ENCODE measurements at regions not wholly inside any gene's neighbourhood (a gene's known extent, or its start where the extent isn't known, plus 50 kb on each side); places are given as distances from the start of the nearest gene placed in this dataset.
"Not testable (repeated sequence)": the region's sequence is repeated elsewhere in the genome, so short reads cannot be mapped to it uniquely, and the experiment has no call there.

DNA sequence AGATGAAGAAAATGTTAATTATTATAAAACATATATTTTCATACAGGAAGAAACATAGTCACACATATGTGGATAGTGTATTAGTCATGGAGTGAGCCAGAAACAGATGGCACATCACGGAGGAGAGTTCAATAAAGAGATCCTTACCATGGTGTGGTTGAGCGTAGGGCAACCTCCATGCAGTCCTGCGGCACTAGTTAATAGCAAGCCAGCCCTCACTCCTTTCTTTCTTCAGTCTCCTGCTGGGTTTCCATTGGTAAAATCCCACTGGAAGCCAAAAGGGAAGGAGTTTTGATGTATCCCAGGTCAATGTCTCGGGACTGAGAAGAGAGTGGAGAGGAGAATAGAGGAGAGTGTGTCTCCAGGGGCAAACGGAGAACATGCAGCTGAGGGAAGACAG lies 328.1 kb downstream of the NR4A2 start:
- DNase-seq = no peak

DNA sequence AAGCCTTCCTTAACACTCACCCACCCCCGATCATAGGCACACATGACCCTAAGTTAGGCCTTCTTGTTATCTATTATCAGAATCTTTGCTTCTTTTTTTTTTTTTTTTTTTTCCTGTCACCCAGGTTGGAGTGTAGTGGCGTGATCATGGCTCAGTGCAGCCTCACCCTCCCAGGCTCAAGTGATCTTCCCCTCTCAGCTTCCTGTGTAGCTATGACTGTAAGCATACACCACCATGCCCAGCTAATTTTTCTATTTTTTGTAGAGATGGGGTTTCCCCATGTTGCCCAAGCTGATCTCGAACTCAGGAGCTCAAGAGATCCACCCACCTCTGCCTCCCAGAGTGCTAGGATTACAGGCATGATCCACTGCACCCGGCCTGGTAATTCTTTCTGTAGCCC lies 328.7 kb downstream of the NR4A2 start:
- DNase-seq = no peak

DNA sequence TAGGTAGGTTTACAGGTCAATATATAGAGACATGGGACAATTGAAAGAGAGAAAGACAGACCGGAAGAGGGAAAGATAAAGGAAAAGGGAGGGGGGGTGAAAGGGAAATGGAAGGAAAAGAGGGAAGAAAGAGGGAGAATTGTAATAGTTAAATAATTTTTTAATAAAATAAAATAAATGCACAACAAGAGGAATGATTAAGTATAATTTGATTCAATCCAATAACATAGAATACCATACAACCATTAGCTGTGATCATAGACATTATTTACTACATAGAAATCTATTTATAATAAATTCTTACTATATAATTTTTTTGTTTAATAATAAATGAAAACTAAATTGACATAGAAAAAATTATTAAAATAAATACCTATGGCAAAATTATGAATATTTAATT lies 330.7 kb downstream of the NR4A2 start:
- no peak for DNase-seq

DNA sequence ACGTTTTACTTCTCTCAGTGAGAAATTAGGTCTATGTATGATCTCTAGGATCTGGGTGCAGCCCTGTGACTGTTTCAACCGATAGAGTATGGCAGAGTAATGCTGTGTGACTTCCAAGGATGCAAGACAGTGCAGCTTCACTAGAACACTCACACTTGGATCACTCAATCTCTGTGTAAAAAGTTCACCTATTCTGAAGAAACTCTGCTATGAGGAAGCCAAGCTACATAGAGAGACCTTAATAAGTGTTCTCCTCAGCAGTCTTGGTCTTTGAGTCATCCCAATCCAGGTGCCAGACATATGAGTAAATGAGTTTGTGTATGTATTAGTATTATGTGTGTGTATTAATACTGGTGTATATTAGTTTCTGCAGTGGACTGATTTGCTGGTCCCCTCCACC lies 335.0 kb downstream of the NR4A2 start:
- no peak for DNase-seq

DNA sequence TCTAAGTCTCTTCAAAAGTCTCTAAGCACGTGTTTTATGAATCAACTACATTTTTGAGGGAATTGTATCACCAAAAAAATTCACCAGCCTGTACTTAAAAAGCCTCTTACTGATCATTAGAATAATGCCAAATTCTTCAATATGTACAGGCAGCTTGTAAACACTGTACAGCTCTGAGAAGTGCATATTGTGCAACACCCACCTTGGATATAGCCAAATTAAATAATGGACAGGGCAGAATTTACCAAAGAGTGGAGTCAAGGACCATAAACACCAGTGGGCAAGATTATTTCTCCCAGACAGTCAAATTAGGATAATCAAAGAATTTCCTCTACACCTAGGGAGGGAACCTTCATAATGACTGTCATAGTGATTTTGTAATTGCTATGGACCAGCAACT lies 338.2 kb downstream of the NR4A2 start:
- DNase-seq = no peak

DNA sequence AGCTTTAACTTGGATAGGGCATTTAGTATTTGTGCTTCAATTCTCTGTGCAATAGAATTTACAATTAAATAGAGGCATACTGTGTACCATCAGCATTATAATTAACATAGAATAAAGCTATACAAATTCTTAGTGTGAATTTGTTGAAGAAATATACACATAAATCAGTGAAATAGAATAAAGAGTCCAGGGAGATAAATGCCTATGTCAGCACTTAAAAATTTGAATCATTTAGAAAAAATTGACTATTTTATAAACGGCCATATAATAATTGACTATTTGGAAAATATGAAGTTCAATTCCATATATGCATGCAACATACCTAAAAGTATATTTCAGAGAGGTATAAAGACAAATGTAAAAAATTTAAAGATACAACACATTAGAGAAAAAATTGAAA lies 348.7 kb downstream of the NR4A2 start:
- no peak for DNase-seq

DNA sequence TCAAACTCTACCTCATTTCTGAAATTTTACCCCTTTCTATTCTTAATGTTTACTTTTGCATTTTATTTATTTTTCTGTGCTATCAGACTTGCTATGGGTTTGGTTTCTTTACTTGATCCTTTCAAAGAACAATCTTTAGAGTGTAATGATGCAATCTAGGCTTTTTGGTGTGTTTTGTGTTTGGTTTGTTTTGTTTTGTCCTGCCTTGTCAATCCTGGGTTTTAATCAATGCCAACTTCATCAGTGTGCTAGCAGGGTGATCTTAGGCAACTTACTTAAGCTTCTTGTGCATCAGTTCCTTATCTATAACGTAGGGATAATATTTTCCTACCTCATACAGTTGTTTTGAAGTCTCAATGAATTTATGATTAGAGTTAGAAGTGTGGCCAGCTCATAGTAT lies 350.4 kb downstream of the NR4A2 start:
- no peak for DNase-seq

DNA sequence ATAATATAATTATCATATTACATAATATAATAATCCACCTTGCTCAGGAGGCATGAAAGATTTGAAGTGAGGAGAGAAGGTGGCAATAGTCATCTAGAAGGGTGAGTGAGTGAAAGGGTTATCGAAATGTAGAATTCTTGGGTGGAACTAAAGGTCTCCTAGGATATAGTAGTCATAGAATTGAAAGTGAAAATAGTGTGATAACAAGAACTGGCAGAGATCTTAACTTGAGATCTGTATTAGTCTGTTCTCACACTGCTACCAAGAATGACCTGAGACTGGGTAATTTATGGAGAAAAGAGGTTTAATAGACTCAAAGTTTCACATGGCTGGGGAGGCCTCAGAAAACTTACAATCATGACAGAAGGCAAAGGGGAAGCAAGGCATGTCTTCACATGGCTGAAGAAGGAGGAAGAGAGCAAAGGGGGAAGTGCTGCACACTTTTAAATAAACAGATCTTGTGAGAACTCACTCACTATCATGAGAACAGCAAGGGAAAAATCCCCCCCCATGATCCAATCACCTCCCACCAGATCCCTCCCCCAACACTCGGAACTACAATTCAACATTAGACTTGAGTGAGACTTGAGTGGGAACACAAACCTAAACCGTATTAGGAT lies 351.5 kb downstream of the NR4A2 start:
- no peak for DNase-seq

DNA sequence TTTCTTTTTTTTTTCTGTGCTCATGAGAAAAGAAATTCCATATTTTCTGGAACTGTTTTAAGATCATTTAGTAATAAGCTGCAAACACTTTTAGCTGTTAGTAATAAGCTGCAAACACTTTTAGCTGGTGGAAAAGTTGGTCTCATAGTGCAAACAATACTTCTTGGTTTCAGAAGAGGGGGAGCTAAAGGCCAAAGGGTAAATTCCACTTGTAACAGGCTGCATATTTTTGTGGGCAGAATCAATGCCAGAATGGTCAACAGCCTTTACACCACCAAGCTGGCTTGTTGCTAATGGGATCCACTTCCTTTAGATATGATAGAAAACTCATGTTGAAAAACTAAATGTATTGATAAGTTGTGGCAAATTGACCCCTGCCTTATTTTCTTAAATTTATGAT lies 356.8 kb downstream of the NR4A2 start:
- DNase-seq = no peak

DNA sequence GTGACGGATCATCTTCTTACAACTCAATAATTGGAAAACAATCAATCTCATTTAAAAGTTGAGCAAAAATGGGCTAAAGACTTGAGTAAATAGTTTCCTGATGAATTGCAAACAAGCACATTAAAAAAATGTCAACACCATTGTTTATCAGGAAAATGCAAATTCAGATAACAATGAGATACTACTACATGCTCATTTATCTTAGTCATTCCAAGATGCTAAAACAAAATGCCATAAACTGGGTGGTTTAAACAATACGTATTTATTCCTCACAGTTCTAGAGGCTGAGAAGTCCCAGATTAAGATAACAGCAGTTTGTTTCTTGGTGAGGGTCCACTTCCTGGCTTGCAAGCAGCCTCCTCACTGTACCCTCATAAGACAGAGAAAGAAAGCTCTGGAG lies 359.6 kb downstream of the NR4A2 start:
- no peak for DNase-seq

DNA sequence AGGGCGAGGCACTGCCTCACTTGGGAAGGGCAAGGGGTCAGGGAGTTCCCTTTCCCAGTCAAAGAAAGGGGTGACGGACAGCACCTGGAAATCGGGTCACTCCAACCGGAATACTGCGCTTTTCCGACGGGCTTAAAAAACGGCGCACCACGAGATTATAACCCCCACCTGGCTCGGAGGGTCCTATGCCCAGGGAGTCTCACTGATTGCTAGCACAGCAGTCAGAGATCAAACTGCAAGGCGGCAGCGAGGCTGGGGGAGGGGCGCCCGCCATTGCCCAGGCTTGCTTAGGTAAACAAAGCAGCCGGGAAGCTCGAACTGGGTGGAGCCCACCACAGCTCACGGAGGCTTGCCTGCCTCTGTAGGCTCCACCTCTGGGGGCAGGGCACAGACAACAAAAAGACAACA lies 366.5 kb downstream of the NR4A2 start:
- not testable (repeated sequence) for DNase-seq

DNA sequence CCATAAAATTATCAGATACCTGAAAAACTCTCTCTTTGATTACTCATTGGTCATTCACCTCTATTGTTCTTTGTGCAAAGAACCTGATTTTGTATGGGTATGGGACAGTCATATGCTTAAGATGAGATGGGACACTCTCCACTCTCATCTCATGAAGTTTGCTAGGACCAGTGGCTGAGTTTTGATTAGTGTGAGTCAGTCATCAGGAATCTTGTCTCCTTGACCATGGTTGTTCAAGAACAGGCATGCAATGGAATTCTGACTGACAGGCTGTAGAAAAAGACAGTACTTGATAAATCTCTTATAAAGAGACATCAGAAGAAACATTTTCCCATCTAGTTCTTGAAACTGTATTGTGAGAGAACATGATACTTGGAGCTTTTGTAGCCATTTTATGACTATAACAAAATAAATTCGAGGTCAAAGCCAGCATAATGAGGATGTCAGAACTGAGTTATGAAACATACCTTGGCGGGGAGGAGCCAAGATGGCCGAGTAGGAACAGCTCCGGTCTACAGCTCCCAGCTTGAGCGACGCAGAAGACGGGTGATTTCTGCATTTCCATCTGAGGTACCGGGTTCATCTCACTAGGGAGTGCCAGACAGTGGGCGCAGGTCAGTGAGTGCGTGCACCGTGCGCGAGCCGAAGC lies 367.0 kb downstream of the NR4A2 start:
- DNase-seq = no peak

DNA sequence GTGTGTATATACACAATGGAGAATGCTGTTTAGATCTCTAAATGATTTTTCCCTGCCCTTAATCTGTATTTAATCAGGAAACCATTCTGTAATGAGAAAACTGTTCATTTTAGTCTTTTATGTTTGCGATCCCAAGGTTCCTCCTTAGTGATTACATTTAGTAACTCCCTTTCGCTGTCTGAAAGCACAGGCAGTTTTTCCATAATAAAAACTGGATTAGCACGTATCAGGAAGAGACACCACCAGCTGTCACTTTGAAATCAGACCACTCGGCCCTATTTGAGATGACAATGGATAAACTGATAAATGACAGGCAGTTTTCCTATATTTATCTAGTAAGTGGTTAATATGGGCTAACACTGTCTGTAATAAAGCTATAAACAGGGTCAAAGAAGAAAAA lies 370.9 kb downstream of the NR4A2 start:
- no peak for DNase-seq

DNA sequence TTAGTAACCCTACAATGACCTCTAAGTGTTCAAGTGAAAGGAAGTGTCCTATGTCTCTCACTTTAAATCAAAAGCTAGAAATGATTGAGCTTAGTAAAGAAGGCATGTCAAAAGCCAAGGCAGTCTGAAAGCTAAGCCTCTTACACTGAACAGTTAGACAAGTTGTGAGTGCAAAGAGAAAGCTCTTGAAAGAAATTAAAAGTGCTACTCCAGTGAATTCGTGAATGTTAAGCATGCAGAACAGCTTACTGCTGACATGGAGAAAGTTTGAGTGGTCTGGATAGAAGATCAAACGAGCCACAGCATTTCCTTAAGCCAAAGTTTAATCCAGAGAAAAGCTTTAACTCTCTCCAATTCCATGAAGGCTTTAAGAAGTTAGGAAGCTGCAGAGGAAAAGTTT lies 373.7 kb downstream of the NR4A2 start:
- no peak for DNase-seq

DNA sequence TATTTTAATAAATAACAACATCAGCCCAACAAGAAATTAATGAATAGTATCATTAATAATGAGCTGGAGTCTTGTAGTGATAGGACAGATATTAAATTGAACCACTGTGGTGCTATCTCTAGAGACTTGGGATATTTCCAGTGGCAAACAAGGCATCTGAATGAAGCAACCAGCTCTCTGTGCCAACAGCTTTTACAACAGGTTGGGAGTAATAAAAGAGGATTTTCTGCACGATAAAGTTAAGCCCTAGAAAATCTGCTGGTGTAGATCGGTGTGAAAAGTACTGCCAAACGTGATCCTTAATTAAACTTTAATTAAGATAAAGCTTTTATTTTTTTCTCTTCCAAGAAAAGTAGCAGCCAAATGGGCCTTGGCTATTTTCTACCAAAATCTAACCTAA lies 385.5 kb downstream of the NR4A2 start:
- no peak for DNase-seq

DNA sequence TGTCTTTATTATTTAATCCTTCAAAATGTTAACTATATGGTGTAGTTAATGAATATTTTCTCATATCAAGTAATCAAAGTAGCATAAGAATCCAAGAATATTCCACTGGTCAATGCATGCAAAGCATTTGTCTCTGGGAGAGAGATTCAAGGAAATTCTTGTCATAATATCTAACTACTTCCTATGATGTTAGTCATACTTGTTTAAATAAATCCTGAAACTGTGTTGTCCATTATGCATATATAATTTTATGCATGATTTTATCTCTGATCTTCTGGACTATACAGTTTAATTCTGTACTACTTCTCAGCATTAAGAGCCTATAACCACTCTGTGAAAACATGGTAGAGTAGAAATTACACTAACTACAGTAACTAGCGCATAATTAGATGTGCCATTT lies 388.3 kb downstream of the NR4A2 start:
- DNase-seq = no peak

DNA sequence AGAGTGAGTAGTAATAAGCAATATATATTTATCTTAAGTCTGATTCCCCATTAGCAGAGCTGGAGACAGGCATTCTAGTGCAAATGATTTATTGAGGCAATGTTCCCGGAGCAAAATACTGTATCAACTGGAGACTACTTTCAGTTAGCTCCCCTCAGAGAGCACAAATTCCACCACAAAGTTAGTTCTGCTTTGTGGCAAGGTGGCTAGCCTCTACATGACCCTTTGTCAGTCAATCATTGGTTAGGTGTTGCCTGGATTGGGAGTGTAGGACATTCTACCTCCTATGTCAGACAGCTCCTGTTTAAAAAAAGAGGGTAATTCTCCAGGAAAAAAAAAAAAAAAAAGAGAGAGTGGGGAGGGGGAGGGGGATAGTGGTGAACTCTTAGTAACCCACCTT lies 402.2 kb downstream of the NR4A2 start:
- no peak for DNase-seq

DNA sequence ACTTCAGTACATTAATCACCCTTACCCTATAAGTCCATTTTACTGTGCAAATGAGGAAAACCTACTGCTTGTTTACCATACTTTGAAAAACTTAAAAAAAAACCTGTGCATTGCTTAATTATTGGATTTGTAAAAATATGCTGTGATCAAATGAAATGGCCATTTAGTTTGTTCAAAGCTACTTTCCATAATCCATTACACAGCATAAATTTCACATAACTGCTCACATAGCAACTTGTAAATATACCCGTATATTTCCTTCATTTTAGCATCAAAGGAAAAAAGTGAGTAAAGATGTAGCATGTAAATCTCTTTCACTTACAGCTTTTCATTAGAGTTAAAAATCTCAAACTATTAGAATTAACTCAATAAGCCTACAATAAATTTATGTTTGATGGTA lies 415.1 kb downstream of the NR4A2 start:
- no peak for DNase-seq

DNA sequence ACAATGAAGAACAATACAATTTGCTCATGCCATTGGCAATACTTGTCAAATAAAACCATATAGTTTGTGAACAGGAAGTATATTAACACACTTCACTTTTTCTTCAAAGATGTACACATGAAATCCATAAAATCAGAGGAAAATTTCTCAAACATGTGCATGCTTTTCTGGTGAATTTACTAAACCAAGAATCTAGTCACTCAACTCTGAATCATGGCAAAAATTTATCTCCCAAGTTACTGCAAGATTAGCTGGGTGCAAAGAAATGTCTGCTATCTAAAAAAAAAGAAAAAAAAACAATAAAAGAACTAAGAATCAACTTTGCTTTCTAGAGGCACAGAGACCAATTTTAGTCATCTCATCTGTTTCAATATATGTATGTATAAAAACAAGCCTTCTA lies 419.2 kb downstream of the NR4A2 start:
- no peak for DNase-seq

DNA sequence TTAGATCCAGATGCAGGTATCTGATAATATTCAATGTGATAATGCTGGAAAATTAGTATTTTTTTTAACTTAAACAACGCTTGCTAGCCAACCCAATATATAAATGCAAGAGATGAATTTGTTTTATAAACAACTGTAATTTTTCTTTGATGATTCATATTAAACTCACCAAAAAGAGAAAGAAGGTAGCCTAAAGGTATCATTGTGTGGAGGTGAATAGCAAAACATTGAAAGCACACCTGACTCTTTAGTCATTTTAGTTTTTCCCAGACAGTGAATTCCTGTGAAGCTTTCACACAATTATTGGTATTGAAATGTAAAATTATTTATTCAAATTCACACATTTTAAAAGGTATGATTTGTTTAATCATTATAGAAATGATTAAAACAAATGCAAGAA lies 424.0 kb downstream of the NR4A2 start:
- DNase-seq = no peak

DNA sequence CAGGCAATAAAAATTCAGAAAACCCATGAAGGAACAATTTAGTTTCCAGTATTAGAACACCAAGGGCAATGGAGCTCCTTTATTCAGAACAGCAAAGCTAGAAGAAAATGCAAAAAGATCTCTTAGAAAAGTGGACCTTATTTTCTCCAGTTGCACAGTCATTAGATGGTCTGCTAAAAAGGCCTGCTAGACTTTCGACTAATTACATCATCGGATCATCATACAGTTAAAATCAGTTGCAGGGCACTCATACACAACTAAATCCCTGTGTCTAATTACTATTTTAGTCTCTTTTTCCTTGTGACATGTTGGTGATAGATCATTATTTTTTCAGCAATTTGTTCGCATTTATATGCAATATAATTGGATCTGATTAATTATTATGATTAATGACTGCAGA lies 425.3 kb downstream of the NR4A2 start:
- no peak for DNase-seq

DNA sequence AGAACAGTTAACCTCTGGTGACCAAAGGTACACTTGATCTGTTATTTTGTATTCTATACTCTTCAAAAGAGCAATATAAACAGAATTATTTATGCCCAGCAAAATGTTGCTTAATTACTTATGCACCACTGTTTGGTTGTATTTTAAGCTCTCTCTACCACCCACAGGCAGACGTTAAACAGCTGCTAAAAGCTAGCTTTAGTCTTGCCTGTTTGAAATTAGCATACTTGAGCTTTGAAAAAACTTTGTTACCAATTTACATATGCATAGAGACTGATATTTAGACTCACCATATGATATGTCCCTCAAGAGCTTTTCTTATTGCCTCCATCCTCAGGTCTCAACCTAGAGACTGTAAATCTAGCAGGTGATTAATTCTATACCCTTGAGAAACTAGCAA lies 426.9 kb downstream of the NR4A2 start:
- DNase-seq = no peak

DNA sequence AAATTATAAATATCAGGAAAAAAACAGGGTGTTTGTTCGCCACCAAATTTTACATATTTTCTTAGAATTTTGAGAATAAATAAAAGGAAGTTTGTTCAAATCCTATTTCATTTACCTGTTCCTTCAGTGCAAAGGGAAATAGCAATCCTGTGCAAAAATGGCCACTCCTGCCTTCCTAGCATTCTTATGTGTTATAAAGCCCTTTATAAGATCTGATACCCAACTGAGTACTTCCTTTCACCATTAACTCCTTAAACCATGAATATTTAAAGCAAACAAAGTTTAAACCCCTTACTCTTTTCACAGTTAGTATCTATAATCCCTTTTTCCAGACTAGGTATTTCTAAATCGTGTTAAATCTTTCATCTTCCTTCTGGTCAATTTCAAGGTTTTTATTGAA lies 427.8 kb downstream of the NR4A2 start:
- no peak for DNase-seq

DNA sequence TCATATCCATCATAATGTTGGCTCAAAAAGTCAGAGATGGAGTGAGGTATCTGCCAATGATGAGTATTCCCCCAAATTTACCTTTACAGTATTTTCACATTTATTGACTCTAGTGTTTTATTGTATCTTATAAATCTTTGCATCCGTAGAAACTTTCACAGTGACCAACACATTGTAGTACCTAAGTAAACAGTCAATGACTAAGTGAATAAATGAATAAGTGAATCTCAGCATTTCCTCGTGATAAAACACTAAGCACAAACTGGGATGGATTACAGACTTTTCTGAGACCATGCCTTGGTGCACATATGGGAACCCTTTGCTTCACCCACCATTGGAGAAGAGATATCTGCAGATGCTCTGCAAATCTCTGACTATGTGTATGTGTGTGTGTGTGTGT lies 429.9 kb downstream of the NR4A2 start:
- no peak for DNase-seq

DNA sequence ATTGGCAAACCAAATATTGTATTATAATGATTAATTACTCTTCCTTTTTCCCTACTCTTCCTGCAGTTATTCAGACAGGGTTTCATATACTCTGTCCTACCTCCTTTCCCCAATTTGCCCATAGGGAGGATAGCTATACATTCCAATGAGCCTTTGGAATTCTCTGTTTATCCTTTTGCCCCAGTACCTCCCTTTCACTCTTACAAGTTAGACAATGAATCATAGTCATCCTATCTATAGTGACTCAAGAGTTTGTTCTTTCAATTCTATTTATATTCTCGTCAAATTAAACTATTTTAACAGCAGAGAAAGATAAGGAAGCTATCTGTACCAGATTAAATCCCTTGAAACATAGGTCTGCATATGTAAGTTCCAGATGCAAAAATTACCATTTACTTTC lies 437.5 kb downstream of the NR4A2 start:
- no peak for DNase-seq
